ENCODE measurements at regions not wholly inside any gene's neighbourhood (a gene's known extent, or its start where the extent isn't known, plus 50 kb on each side); places are given as distances from the start of the nearest gene placed in this dataset.

- DNase-seq, result no peak
Measured at GRCh38 chr18:27825689-27826088, 351.2 kb downstream of the CDH2 start.

GRCh38 chr18:27824841-27825681, 351.9 kb downstream of the CDH2 start:
- DNase-seq, result no peak

GRCh38 chr18:27824275-27824674, 352.7 kb downstream of the CDH2 start:
- DNase-seq, result no peak

GRCh38 chr18:27823053-27823452, 353.9 kb downstream of the CDH2 start:
- no peak for DNase-seq

GRCh38 chr18:27808683-27809082, 368.2 kb downstream of the CDH2 start:
- no peak for DNase-seq

GRCh38 chr18:27803957-27804356, 373.0 kb downstream of the CDH2 start:
- DNase-seq, result no peak

GRCh38 chr18:27797484-27797883, 379.4 kb downstream of the CDH2 start:
- no peak for DNase-seq

GRCh38 chr18:27794181-27794926, 382.6 kb downstream of the CDH2 start:
- DNase-seq, result no peak

- DNase-seq, result no peak
Measured at GRCh38 chr18:27793013-27793785, 383.7 kb downstream of the CDH2 start.

GRCh38 chr18:27789406-27789805, 387.5 kb downstream of the CDH2 start:
- no peak for DNase-seq

GRCh38 chr18:27787547-27787946, 389.4 kb downstream of the CDH2 start:
- DNase-seq, result no peak

- no peak for DNase-seq
Measured at GRCh38 chr18:27785815-27786471, 391.0 kb downstream of the CDH2 start.

GRCh38 chr18:27780061-27780745, 396.7 kb downstream of the CDH2 start:
- DNase-seq, result no peak

- no peak for DNase-seq
Measured at GRCh38 chr18:27778925-27779324, 398.0 kb downstream of the CDH2 start.

GRCh38 chr18:27778441-27778840, 398.5 kb downstream of the CDH2 start:
- DNase-seq, result no peak

- no peak for DNase-seq
Measured at GRCh38 chr18:27772081-27772480, 404.8 kb downstream of the CDH2 start.

GRCh38 chr18:27771571-27771970, 405.4 kb downstream of the CDH2 start:
- DNase-seq, result no peak

GRCh38 chr18:27769152-27769551, 407.8 kb downstream of the CDH2 start:
- no peak for DNase-seq

- DNase-seq, result no peak
Measured at GRCh38 chr18:27763936-27764335, 413.0 kb downstream of the CDH2 start.

- DNase-seq, result no peak
Measured at GRCh38 chr18:27763341-27763740, 413.6 kb downstream of the CDH2 start.

- DNase-seq, result no peak
Measured at GRCh38 chr18:27762054-27762453, 414.9 kb downstream of the CDH2 start.

- DNase-seq, result no peak
Measured at GRCh38 chr18:27752944-27753343, 424.0 kb downstream of the CDH2 start.

All from KG1 (cell line).